ENCODE measurements at regions not wholly inside any gene's neighbourhood (a gene's known extent, or its start where the extent isn't known, plus 50 kb on each side); places are given as distances from the start of the nearest gene placed in this dataset.
"Not testable (repeated sequence)": the region's sequence is repeated elsewhere in the genome, so short reads cannot be mapped to it uniquely, and the experiment has no call there.

DNA sequence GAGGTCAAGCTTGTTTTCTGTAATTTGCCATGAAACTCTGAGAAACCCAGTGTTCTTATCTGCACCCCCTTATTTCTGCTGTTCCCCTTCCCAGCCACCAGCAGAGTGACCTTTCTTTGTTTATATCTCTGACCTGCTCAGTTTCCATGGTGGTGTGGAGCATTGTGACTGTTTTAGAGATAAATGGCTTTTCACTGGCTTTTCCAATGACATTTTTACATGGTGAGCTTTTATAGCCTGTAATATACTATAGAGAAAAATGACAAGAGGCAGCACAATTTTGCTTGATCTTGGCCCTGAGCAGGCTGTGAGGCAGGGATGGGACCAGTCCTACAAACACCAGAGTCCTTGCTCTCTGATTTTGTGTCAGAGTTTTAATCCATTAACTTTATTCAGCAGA is 233.9 kb downstream of the FAT3 start:
- no peak for DNase-seq (ENCODE audit: extremely low spot score)
- POLR2A ChIA-PET: no interaction called here
- CTCF ChIA-PET: no interaction called here
- TF ChIP-seq, protein P1, sequence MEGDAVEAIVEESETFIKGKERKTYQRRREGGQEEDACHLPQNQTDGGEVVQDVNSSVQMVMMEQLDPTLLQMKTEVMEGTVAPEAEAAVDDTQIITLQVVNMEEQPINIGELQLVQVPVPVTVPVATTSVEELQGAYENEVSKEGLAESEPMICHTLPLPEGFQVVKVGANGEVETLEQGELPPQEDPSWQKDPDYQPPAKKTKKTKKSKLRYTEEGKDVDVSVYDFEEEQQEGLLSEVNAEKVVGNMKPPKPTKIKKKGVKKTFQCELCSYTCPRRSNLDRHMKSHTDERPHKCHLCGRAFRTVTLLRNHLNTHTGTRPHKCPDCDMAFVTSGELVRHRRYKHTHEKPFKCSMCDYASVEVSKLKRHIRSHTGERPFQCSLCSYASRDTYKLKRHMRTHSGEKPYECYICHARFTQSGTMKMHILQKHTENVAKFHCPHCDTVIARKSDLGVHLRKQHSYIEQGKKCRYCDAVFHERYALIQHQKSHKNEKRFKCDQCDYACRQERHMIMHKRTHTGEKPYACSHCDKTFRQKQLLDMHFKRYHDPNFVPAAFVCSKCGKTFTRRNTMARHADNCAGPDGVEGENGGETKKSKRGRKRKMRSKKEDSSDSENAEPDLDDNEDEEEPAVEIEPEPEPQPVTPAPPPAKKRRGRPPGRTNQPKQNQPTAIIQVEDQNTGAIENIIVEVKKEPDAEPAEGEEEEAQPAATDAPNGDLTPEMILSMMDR (IDR thresholded peaks at IDR 0.05; ENCODE audit: control extremely low read depth, extremely low read depth, low read depth, missing control alignments): no peak

DNA sequence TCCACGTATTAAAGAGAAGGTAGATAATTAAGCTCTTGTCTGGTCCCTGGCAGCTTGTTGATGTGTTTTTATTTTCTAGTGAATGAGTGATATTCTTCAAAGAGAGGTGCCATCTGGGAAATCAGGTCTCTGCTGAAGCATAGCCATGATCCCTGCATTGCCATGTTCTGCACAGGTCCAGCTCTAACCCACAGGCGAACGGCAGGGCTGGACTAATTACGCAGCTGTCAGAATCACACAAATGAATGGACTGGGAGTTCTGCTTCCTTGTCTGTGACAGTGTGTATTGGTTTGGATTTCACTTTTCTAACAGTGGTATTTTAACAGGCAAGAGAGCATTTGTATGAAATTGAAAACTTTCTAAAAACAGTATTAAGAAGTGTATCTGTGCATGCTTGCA is 235.6 kb downstream of the FAT3 start:
- TF ChIP-seq, protein P1 (IDR thresholded peaks at IDR 0.05; ENCODE audit: control extremely low read depth, extremely low read depth, low read depth, missing control alignments): no peak
- ChIA-PET POLR2A (no interaction called here), CTCF (interaction anchor here (0.9 kb wide), 1 partner anchor 17 kb away, joined by 3 read pairs; no protein-coding TSS in a partner anchor)
- no peak for DNase-seq (ENCODE audit: extremely low spot score)

DNA sequence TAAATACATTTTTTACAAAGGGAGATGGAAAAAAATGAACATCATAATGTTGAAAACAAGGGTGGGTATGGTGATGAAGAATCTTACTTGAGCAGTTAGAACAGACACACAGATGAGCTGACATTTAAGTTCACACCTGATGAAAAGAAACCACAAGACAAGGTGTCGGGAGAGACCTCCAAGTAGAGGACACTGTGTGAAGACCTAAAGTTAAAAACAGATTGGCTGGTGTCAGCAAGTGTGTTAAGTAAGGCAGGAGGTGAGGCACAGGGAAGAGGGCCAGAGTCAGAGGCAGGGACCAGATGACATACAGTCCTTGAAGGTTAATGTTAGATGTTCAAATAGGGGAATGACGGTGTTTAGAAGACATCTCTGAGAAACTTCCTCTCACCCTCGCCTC is 236.8 kb downstream of the FAT3 start:
- POLR2A ChIA-PET: no interaction called here
- TF ChIP-seq, protein P1 (IDR thresholded peaks at IDR 0.05; ENCODE audit: control extremely low read depth, extremely low read depth, low read depth, missing control alignments): no peak
- CTCF ChIA-PET: interaction anchor here (1.5 kb wide), 1 partner anchor 28 kb away, joined by 5 read pairs; no protein-coding TSS in a partner anchor
- no peak for DNase-seq (ENCODE audit: extremely low spot score)

DNA sequence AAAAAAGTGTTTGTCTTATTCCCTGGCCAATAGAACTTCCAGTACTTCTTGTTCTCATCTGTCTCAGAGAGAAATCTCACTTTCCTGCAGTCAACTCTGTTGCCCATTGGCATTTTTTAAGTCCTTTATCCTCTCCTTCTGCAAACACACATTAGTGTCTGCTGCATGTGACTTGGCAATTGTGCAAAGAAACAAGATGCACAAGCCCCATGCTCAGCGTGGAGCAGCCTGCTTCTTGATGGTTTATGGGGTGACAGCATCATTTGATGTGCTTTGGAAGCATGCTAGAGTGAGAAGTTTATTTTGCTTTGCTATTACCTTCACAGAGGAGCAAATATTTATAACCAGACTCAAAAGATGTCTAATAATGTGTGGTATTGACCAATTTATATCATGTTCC is 238.2 kb downstream of the FAT3 start:
- CTCF ChIA-PET: no interaction called here
- POLR2A ChIA-PET: no interaction called here
- DNase-seq (ENCODE audit: extremely low spot score): no peak
- TF ChIP-seq, protein P1 (IDR thresholded peaks at IDR 0.05; ENCODE audit: control extremely low read depth, extremely low read depth, low read depth, missing control alignments): no peak

DNA sequence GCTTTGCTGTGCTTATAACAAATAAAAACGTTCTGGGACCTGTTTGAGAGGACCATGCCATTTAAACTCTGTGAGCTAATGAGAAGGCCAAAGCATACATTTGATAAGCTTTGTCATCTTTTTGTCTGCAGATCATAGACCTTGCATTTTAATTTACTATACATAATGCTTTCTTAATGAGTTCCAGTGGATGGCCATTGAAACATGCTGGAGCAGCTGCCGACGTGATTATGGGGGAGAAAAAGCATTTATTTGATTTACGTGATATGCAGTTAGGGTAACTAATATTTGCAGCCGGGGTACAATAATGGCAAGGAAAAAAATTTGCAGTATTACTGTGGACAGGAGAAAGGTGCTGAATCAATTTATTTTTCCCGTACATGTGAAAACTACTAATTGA is 240.2 kb downstream of the FAT3 start:
- no peak for DNase-seq (ENCODE audit: extremely low spot score)
- POLR2A ChIA-PET: no interaction called here
- CTCF ChIA-PET: interaction anchor here (1.1 kb wide), 1 partner anchor 20 kb away, joined by 3 read pairs; no protein-coding TSS in a partner anchor
- TF ChIP-seq, protein P1 (IDR thresholded peaks at IDR 0.05; ENCODE audit: control extremely low read depth, extremely low read depth, low read depth, missing control alignments): no peak

DNA sequence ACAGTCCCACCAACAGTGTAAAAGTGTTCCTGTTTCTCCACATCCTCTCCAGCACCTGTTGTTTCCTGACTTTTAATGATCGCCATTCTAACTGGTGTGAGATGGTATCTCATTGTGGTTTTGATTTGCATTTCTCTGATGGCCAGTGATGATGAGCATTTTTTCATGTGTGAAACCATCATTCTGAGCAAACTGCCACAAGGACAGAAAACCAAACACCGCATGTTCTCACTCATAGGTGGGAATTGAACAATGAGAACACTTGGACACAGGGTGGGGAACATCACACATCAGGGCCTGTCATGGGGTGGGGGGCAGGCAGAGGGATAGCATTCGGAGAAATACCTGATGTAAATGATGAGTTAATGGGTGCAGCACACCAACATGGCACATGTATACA is 240.8 kb downstream of the FAT3 start:
- CTCF ChIA-PET; DNase-seq (ENCODE audit: extremely low spot score); POLR2A ChIA-PET: not testable (repeated sequence)

DNA sequence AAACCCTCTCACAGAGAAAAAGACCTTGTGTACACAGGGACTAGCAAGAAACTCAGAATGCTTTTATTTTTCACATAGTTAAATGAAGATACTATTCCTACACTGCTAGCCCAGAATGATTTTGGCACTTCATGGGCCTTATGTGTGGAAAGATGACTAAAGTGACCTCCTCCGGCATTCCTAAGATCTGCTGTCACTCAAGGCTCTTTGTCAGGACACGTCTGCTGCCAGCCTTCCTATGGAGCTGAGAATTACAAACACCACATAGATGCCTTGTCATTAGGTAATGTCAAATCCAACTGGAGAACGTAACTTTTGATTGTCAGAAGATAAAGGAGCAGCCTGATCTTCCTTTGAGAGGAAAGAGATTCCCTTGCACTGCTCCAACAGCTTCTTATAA is 249.1 kb downstream of the FAT3 start:
- TF ChIP-seq, protein P1 (IDR thresholded peaks at IDR 0.05; ENCODE audit: control extremely low read depth, extremely low read depth, low read depth, missing control alignments): no peak
- ChIA-PET CTCF (no interaction called here), POLR2A (no interaction called here)
- no peak for DNase-seq (ENCODE audit: extremely low spot score)
